ENCODE measurements at regions not wholly inside any gene's neighbourhood (a gene's known extent, or its start where the extent isn't known, plus 50 kb on each side); places are given as distances from the start of the nearest gene placed in this dataset.

DNA sequence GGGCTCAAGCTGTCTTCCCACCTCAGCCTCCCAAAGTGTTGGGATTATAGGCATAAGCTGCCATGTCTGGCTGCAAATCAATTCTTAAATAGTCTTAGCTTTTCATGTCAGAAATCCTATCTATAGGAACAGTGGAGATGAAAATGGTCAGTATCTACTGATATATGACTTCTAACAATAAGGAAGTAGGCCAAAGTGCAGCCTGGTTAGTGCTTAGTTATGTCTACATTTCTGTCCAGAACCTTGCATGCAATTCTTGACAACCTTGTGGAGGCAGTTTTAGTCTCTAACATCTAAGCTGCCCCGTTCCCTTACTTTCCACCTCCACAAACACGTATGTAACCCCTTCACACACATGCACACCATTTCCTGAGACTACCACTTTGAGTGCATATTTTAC lies 169.2 kb upstream of the SPATS2L start:
- TF ChIP-seq, protein P1, sequence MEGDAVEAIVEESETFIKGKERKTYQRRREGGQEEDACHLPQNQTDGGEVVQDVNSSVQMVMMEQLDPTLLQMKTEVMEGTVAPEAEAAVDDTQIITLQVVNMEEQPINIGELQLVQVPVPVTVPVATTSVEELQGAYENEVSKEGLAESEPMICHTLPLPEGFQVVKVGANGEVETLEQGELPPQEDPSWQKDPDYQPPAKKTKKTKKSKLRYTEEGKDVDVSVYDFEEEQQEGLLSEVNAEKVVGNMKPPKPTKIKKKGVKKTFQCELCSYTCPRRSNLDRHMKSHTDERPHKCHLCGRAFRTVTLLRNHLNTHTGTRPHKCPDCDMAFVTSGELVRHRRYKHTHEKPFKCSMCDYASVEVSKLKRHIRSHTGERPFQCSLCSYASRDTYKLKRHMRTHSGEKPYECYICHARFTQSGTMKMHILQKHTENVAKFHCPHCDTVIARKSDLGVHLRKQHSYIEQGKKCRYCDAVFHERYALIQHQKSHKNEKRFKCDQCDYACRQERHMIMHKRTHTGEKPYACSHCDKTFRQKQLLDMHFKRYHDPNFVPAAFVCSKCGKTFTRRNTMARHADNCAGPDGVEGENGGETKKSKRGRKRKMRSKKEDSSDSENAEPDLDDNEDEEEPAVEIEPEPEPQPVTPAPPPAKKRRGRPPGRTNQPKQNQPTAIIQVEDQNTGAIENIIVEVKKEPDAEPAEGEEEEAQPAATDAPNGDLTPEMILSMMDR (IDR thresholded peaks at IDR 0.05), result no peak
- no peak for DNase-seq (ENCODE audit: low spot score)
- no peak overlapping the region for H3K27ac ChIP-seq

DNA sequence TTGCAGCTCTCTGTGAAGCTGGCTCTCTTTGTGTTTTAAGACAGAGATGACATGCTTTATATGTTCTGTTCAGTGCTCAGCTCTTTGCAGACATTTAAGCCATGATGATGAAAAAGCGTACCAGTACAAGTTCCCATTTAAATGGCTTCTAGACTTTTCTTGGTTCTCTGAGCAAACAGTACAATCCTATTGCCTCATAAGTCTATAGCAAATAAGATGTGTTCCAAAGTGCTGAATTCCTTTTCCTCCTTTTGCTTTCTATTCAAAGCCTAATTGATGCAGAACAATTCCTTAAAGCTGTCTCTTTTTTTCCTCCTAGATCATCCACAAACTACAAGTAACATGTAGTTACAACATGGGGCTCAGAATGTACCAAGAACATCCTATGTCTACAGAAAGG lies 168.8 kb upstream of the SPATS2L start:
- TF ChIP-seq, protein P1 (IDR thresholded peaks at IDR 0.05), result no peak
- DNase-seq (ENCODE audit: low spot score), result no peak
- Histone ChIP-seq H3K4me3 (no peak overlapping the region), H3K27ac (no peak overlapping the region)

More for the DNA sequence above, 169.2 kb upstream of the SPATS2L start:
- no peak overlapping the region for H3K4me3 ChIP-seq

DNA sequence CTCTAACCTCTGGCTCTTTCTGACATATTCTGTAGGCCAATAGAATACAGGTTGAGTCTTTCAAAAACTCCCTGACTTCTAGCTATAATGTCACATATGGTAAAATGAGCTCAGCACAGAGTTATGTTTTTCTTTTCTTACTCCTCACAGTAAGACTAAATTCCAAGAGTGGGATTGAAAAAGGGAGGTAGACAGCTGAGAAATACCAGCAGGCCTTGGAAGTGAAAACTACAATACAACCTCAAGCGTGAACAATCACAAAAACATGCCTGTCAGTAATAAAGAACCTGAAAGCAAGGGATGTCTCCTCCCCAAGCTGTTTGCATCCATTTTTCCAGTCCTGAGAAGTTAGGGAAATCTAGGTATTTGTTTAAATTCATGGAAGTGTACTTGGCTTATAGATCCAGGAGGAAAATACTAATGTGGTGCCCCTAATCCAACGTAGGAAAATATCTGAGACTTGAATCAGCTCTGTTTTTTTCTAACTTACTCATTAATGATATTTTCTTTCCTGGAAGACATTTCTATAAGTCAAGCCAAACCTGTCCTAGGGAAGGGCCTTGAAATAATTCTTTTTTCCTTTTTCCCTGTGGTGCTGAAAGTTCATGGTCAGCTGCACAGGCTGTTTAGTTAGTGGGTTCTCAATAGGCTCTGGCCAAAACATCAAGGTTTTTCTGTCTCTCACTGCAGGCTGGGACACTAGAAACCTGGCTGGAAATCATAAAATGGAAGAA lies 167.9 kb upstream of the SPATS2L start:
- TF ChIP-seq, protein P1 (IDR thresholded peaks at IDR 0.05), result no peak
- no peak for DNase-seq (ENCODE audit: low spot score)
- H3K27ac ChIP-seq, result no peak overlapping the region
- H3K4me3 ChIP-seq, result no peak overlapping the region

DNA sequence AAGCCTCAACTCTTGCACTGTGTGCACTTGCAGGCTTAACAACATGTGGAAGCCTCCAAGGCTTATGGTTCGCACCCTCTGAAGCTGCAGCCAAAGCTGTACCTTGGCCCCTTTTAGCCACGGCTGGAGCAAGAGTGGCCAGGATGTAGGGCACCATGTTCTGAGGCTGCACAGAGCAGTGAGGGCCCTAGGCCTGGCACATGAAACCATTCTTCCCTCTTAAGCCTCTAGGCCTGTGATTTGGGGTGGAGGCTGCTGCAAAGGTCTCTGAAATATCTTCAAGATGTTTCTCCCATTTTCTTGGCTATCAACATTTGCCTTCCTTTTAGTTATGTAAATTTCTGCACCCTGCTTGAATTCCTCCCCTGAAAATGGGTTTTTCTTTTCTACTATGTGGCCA lies 161.9 kb upstream of the SPATS2L start:
- TF ChIP-seq, protein P1 (IDR thresholded peaks at IDR 0.05), result no peak
- DNase-seq (ENCODE audit: low spot score), result no peak

DNA sequence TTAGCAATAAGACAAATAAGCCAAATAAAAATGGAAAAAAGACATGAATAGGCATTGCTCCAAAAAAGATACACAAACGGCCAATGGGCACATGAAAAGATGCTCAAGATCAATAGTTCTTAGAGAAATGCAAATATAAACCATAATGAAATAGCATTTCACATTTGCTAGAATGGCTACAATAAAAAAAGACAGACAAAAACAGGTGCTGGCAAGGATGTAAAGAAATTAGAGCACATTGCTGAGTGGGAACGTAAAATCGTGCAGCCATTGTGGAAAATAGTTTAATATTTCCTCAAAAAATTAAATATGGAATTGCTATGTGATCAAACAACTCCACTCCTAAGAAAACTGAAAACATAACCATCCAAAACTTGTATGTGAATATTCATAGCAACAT lies 160.0 kb upstream of the SPATS2L start:
- no peak overlapping the region for H3K27ac ChIP-seq
- H3K4me3 ChIP-seq, result no peak overlapping the region
- no peak for DNase-seq (ENCODE audit: low spot score)
- TF ChIP-seq, protein P1 (IDR thresholded peaks at IDR 0.05), result no peak

More for the DNA sequence above, 161.9 kb upstream of the SPATS2L start:
- Histone ChIP-seq H3K27ac (no peak overlapping the region), H3K4me3 (no peak overlapping the region)

DNA sequence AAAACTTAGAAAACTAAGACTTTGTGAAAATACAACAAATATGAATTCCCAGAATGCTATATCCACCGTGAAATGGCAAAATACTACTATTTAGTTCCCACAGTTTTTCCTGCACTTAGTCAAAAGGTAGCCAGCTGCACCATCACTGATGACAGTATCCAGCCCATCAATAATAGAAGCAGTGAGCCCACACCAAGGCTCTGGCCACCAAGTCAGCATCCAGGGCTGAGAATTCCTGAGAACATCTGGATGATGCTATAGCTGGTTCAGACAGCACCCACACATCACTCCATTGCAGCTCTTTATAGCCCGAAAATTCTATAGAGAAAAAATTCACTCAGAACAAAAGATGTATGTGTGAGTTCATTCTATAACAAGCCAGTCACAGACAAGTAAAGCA lies 159.1 kb upstream of the SPATS2L start:
- H3K27ac ChIP-seq, result no peak overlapping the region
- no peak for DNase-seq (ENCODE audit: low spot score)
- H3K4me3 ChIP-seq, result no peak overlapping the region
- TF ChIP-seq, protein P1 (IDR thresholded peaks at IDR 0.05), result no peak

DNA sequence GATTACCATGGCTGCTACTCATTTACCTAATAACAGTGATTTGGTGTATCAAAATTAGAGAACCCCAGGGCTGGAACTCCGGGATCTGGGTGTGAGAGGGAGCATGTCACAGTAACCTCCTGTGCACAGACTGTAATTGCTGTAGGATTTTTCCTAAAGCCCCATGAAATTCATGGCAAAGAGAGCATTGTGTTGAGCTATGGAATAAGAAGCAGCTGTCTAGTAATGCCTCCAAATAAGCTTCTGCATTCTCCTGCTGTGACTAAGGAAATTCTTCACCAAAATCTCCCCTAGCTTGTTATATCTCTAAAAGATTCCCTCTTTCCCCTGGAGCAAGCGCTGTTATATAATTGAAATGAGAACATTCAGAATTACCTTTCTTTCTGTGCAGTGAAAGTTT lies 158.1 kb upstream of the SPATS2L start:
- DNase-seq (ENCODE audit: low spot score), result no peak
- TF ChIP-seq, protein P1 (IDR thresholded peaks at IDR 0.05), result no peak

More for the DNA sequence above, 158.1 kb upstream of the SPATS2L start:
- H3K4me3 ChIP-seq, result no peak overlapping the region
- H3K27ac ChIP-seq, result no peak overlapping the region
